GM19395 (cell line): ENCODE measurements at regions not wholly inside any gene's neighbourhood (a gene's known extent, or its start where the extent isn't known, plus 50 kb on each side); places are given as distances from the start of the nearest gene placed in this dataset.
"Not testable (repeated sequence)": the region's sequence is repeated elsewhere in the genome, so short reads cannot be mapped to it uniquely, and the experiment has no call there.

Experiments
- ATAC-seq: cut with Tn5 transposase; IDR thresholded peaks from one replicate; pipeline ENCODE4 v1.9.1; 2021; ENCODE audit warnings: mild to moderate bottlenecking, moderate library complexity; ENCODE audit not compliant: unreplicated experiment

- no peak for ATAC-seq
These were observed 1013.4 kb downstream of the REEP3 start for GRCh38 chr10:64534616-64535015.

- ATAC-seq = no peak
These were observed 1014.1 kb downstream of the REEP3 start for GRCh38 chr10:64535131-64535867.

- ATAC-seq = no peak
These were observed 1015.9 kb downstream of the REEP3 start for GRCh38 chr10:64537112-64537511.

GRCh38 chr10:64537928-64538327 is 1016.7 kb downstream of the REEP3 start:
- ATAC-seq = no peak

- no peak for ATAC-seq
These were observed 1024.9 kb downstream of the REEP3 start for GRCh38 chr10:64546073-64546472.

- ATAC-seq = no peak
These were observed 1026.0 kb downstream of the REEP3 start for GRCh38 chr10:64547168-64547567.

GRCh38 chr10:64555666-64556065 is 1034.5 kb downstream of the REEP3 start:
- no peak for ATAC-seq

- ATAC-seq = no peak
These were observed 1037.1 kb downstream of the REEP3 start for GRCh38 chr10:64558094-64558835.

GRCh38 chr10:64571056-64571455 is 1049.9 kb downstream of the REEP3 start:
- ATAC-seq = no peak

GRCh38 chr10:64573623-64574325 is 1052.6 kb downstream of the REEP3 start:
- ATAC-seq = no peak

- ATAC-seq = no peak
These were observed 1053.2 kb downstream of the REEP3 start for GRCh38 chr10:64574371-64574770.

GRCh38 chr10:64576497-64576896 is 1055.3 kb downstream of the REEP3 start:
- no peak for ATAC-seq

- ATAC-seq = not testable (repeated sequence)
These were observed 1057.6 kb downstream of the REEP3 start for GRCh38 chr10:64578757-64579156.

GRCh38 chr10:64586934-64587503 is 1065.8 kb downstream of the REEP3 start:
- no peak for ATAC-seq

- ATAC-seq = no peak
These were observed 1072.9 kb downstream of the REEP3 start for GRCh38 chr10:64594072-64594471.

GRCh38 chr10:64598600-64598999 is 1077.4 kb downstream of the REEP3 start:
- ATAC-seq = no peak

GRCh38 chr10:64601298-64601697 is 1080.1 kb downstream of the REEP3 start:
- no peak for ATAC-seq

- no peak for ATAC-seq
These were observed 1095.9 kb downstream of the REEP3 start for GRCh38 chr10:64617085-64617484.

GRCh38 chr10:64619102-64619501 is 1097.9 kb downstream of the REEP3 start:
- no peak for ATAC-seq

- no peak for ATAC-seq
These were observed 1105.7 kb downstream of the REEP3 start for GRCh38 chr10:64626924-64627323.

GRCh38 chr10:64630534-64630933 is 1109.3 kb downstream of the REEP3 start:
- ATAC-seq = no peak
